SU-DHL-6 (cell line): ENCODE measurements at regions not wholly inside any gene's neighbourhood (a gene's known extent, or its start where the extent isn't known, plus 50 kb on each side); places are given as distances from the start of the nearest gene placed in this dataset.

Source experiments
- H2AFZ ChIP-seq: fragments of 200-600 bp; sonication (generic); 2 replicates; pipeline ENCODE4 v1.6.1; 2014; ENCODE audit warnings: low read depth, mild to moderate bottlenecking, moderate library complexity, mixed read lengths, antibody characterized with exemption, low read length; ENCODE audit not compliant: severe bottlenecking
- H3F3A ChIP-seq: fragments of 200-600 bp; shearing (Covaris generic); 2 replicates; pipeline ENCODE4 v1.6.0; 2016; ENCODE audit warnings: antibody characterized with exemption, mild to moderate bottlenecking; ENCODE audit not compliant: insufficient read depth
- H3K27ac ChIP-seq: fragments of 200-600 bp; sonication (generic); 2 replicates; pipeline ENCODE4 v1.5.1; 2016; ENCODE audit warnings: low read depth, mild to moderate bottlenecking, low read length, moderate library complexity, mixed read lengths
- H3K27me3 ChIP-seq: fragments of 200-600 bp; sonication (generic), shearing (Covaris generic); 2 replicates; pipeline ENCODE4 v1.6.0; 2014; ENCODE audit warnings: mild to moderate bottlenecking, low read length
- H3K36me3 ChIP-seq: fragments of 200-600 bp; sonication (generic); 2 replicates; pipeline ENCODE4 v1.6.1; 2014; ENCODE audit warnings: mild to moderate bottlenecking, low read length, mixed read lengths
- H3K4me2 ChIP-seq: fragments of 300-600, 200-600 bp; shearing (Covaris generic), sonication (generic); 2 replicates; pipeline ENCODE4 v1.6.0; 2014; ENCODE audit warnings: low read length, low read depth, mild to moderate bottlenecking; ENCODE audit not compliant: poor library complexity, severe bottlenecking
- H3K4me3 ChIP-seq: fragments of 200-600 bp; sonication (generic); 2 replicates; pipeline ENCODE4 v1.5.1; 2014; ENCODE audit warnings: antibody characterized with exemption, low read length, mild to moderate bottlenecking, mixed read lengths; ENCODE audit not compliant: insufficient read depth, poor library complexity, severe bottlenecking
- H3K79me2 ChIP-seq: fragments of 200-600 bp; sonication (generic); 2 replicates; pipeline ENCODE4 v1.6.1; 2014; ENCODE audit warnings: mild to moderate bottlenecking, low read length, moderate library complexity; ENCODE audit not compliant: insufficient read depth
- H3K9ac ChIP-seq: fragments of 200-600 bp; sonication (generic); 2 replicates; pipeline ENCODE4 v1.7.0; 2014; ENCODE audit warnings: mild to moderate bottlenecking, low read length
- H3K9me2 ChIP-seq: fragments of 200-600 bp; sonication (generic); replicated peaks from 2 replicates; pipeline ENCODE4 v1.6.1; 2014; ENCODE audit warnings: low read length; ENCODE audit not compliant: insufficient read depth
- H3K9me3 ChIP-seq: fragments of 200-600 bp; sonication (generic); 2 replicates; pipeline ENCODE4 v1.6.1; 2014; ENCODE audit warnings: low read length, mixed read lengths; ENCODE audit not compliant: insufficient read depth
- H4K20me1 ChIP-seq: fragments of 200-600 bp; sonication (generic); 2 replicates; pipeline ENCODE4 v1.6.1; 2014; ENCODE audit warnings: low read depth, mild to moderate bottlenecking, antibody characterized with exemption, low read length, moderate library complexity, mixed read lengths
- CTCF ChIP-seq: fragments of 200-600 bp; sonication (generic); IDR thresholded peaks from one replicate; pipeline ENCODE4 v1.5.1; 2017; ENCODE audit warnings: antibody characterized with exemption, mild to moderate bottlenecking, low read length, moderate library complexity; ENCODE audit not compliant: insufficient read depth, poor library complexity, severe bottlenecking
- EZH2phosphoT487 ChIP-seq: fragments of 200-600 bp; sonication (generic), shearing (Covaris generic); conservative IDR thresholded peaks from 2 replicates; pipeline ENCODE4 v1.6.1; 2018; ENCODE audit warnings: mild to moderate bottlenecking, antibody characterized with exemption, low read length, moderate library complexity, mixed read lengths

DNA sequence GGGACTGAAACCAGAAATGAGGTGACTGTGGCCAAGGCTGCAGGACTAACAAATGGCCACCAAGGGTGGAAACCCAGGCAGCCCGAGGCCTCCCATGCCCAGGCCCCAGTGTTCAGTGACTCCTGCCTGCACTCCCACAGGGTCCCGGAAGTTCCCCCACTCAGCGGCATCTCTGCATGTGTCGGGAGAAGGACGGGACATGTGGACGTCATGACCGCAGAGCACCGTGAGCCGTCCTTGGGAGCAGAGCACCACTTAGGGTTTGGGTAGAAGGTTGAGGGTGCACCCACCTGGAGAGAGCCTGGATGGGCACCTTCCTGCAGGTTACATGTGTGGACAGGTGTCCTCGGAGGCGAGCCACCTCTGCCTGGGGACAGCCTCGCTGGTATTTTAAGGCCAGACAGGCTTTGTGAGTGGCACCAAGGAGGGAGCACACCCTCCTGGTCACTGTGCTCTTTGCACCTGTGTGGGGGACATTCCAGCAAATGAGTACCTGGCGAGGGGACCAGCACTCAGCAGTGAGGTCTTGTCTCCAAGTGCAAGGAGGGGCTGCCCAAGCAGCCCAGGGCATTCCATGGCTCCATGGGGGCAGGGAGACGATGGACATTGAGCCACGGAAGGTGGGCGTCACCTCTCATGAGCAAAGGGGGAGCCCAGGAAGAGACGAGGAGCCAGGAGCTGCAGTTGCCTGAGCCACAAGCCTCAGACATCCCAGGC is 95.3 kb upstream of the TCERG1L start:
- Histone ChIP-seq H3K79me2 (no peaks in the 10 kb centered on the region), H2AFZ (no peak overlapping the region), H3K36me3 (no peaks in the 10 kb centered on the region), H3K4me2 (no peak overlapping the region), H3K9ac (no peak overlapping the region), H4K20me1 (no peaks in the 10 kb centered on the region), H3K27me3 (no peaks in the 10 kb centered on the region), H3F3A (no peaks in the 10 kb centered on the region), H3K9me2 (no peaks in the 10 kb centered on the region), H3K27ac (no peak overlapping the region), H3K4me3 (no peak overlapping the region), H3K9me3 (no peaks in the 10 kb centered on the region)
- TF ChIP-seq CTCF: no peak
- TF ChIP-seq EZH2phosphoT487: no peak

GRCh38 chr10:131418681-131419080 is 107.2 kb upstream of the TCERG1L start:
- Histone ChIP-seq H3F3A (no peaks in the 10 kb centered on the region), H3K9ac (no peak overlapping the region), H3K4me2 (no peak overlapping the region)

DNA sequence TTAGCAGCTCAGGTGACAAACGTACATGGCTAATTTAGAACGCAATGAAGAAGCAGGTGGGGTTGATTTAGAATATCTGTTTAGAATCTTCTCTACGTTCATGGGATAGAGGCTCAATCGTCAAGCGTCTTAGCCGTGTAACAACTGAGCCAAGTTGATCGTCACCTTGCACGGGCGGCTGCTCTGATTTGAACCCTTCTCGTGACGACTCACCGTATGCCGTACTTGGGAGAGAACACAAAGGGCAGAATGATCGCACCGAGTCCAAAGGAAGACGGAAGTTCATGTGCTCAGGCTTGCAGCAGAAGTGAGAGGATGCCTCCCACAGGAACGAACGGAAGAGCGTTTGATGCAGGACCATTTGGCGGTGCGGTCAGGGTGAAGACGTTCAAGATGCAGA is 108.3 kb upstream of the TCERG1L start:
- H4K20me1 ChIP-seq: no peaks in the 10 kb centered on the region
- no peaks in the 10 kb centered on the region for H3K79me2 ChIP-seq
- TF ChIP-seq EZH2phosphoT487: no peak
- no peak for TF ChIP-seq CTCF
- H3K4me3 ChIP-seq: no peak overlapping the region
- no peaks in the 10 kb centered on the region for H3K36me3 ChIP-seq
- H3K27ac ChIP-seq: no peak overlapping the region
- no peaks in the 10 kb centered on the region for H3K9me2 ChIP-seq
- no peak overlapping the region for H3K4me2 ChIP-seq
- H3K9me3 ChIP-seq: no peaks in the 10 kb centered on the region
- H3K9ac ChIP-seq: no peak overlapping the region
- no peaks in the 10 kb centered on the region for H3K27me3 ChIP-seq
- no peak overlapping the region for H2AFZ ChIP-seq
- H3F3A ChIP-seq: no peaks in the 10 kb centered on the region

More at GRCh38 chr10:131418681-131419080, 107.2 kb upstream of the TCERG1L start:
- no peak overlapping the region for H3K4me3 ChIP-seq
- H3K36me3 ChIP-seq: no peaks in the 10 kb centered on the region
- no peak overlapping the region for H2AFZ ChIP-seq
- no peaks in the 10 kb centered on the region for H4K20me1 ChIP-seq
- H3K9me3 ChIP-seq: no peaks in the 10 kb centered on the region
- no peaks in the 10 kb centered on the region for H3K27me3 ChIP-seq
- TF ChIP-seq EZH2phosphoT487 (no peak), CTCF (no peak)
- no peaks in the 10 kb centered on the region for H3K79me2 ChIP-seq
- no peaks in the 10 kb centered on the region for H3K9me2 ChIP-seq
- H3K27ac ChIP-seq: no peak overlapping the region
